Fibroblast of the conjunctiva (primary cell): ENCODE measurements at regions not wholly inside any gene's neighbourhood (a gene's known extent, or its start where the extent isn't known, plus 50 kb on each side); places are given as distances from the start of the nearest gene placed in this dataset.

Source experiments
- DNase-seq: peaks from one replicate; pipeline ENCODE4 v3.0.0-alpha.2; 2010; ENCODE audit warnings: low read depth

- DNase-seq: no peak
These were observed 243.7 kb downstream of the SLC16A7 start for GRCh38 chr12:59839514-59839913.

- DNase-seq: no peak
These were observed 247.5 kb downstream of the SLC16A7 start for GRCh38 chr12:59843260-59843843.

- no peak for DNase-seq
These were observed 248.9 kb downstream of the SLC16A7 start for GRCh38 chr12:59844750-59845149.

- no peak for DNase-seq
These were observed 249.5 kb downstream of the SLC16A7 start for GRCh38 chr12:59845293-59845692.

- DNase-seq: no peak
These were observed 251.3 kb downstream of the SLC16A7 start for GRCh38 chr12:59847127-59847526.

GRCh38 chr12:59850268-59850667, 254.4 kb downstream of the SLC16A7 start:
- DNase-seq: no peak

GRCh38 chr12:59858508-59859170, 262.8 kb downstream of the SLC16A7 start:
- no peak for DNase-seq

GRCh38 chr12:59859171-59859510, 263.3 kb downstream of the SLC16A7 start:
- no peak for DNase-seq

- DNase-seq: no peak
These were observed 265.8 kb downstream of the SLC16A7 start for GRCh38 chr12:59861635-59862034.

- no peak for DNase-seq
These were observed 271.2 kb downstream of the SLC16A7 start for GRCh38 chr12:59867055-59867454.

GRCh38 chr12:59867689-59868088, 271.9 kb downstream of the SLC16A7 start:
- no peak for DNase-seq

- no peak for DNase-seq
These were observed 275.9 kb downstream of the SLC16A7 start for GRCh38 chr12:59871779-59872178.

GRCh38 chr12:59873136-59873535, 277.3 kb downstream of the SLC16A7 start:
- DNase-seq: no peak

- no peak for DNase-seq
These were observed 279.0 kb downstream of the SLC16A7 start for GRCh38 chr12:59874781-59875180.

GRCh38 chr12:59886131-59886733, 290.4 kb downstream of the SLC16A7 start:
- DNase-seq: no peak

- DNase-seq: no peak
These were observed 291.3 kb downstream of the SLC16A7 start for GRCh38 chr12:59887178-59887577.

- DNase-seq: no peak
These were observed 295.2 kb downstream of the SLC16A7 start for GRCh38 chr12:59890896-59891579.

GRCh38 chr12:59895166-59895775, 299.4 kb downstream of the SLC16A7 start:
- DNase-seq: no peak

- DNase-seq: peak; percentile 75
These were observed 309.2 kb downstream of the SLC16A7 start for GRCh38 chr12:59904874-59905521.

GRCh38 chr12:59911516-59911915, 315.7 kb downstream of the SLC16A7 start:
- DNase-seq: no peak

- no peak for DNase-seq
These were observed 321.2 kb downstream of the SLC16A7 start for GRCh38 chr12:59916988-59917387.

GRCh38 chr12:59927032-59927431, 331.2 kb downstream of the SLC16A7 start:
- DNase-seq: no peak
